B cell (primary cell): ENCODE measurements at regions not wholly inside any gene's neighbourhood (a gene's known extent, or its start where the extent isn't known, plus 50 kb on each side); places are given as distances from the start of the nearest gene placed in this dataset.

ENCODE experiments used
- EZH2 ChIP-seq: IDR thresholded peaks from 2 replicates; pipeline ENCODE4 v1.6.1; 2012; ENCODE audit warnings: borderline replicate concordance, low read depth, mild to moderate bottlenecking, moderate library complexity, low read length; ENCODE audit not compliant: insufficient read depth, poor library complexity, severe bottlenecking
- TF ChIP-seq, protein P1 (sequence below): fragments of 200-600 bp; IDR thresholded peaks from one replicate; pipeline ENCODE4 v1.8.0; 2022; ENCODE audit warnings: antibody characterized with exemption, mild to moderate bottlenecking

DNA sequence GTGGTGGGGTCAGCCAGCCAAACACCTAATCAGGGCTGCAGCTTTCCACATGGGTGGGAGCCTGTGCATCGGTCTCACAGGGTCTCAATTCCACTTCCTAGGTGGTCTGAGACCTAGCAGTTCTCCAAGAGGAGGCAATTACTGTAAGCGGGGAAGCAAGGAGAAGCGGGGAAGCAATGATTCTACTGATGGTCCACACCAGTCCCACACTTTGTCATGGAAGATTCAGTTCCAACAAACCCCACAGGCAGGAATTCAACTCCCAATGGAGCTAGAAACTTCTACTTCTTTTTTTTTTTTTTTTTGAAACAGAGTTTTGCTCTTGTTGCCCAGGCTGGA is 158.7 kb upstream of the RAI14 start:
- TF ChIP-seq, protein P1, sequence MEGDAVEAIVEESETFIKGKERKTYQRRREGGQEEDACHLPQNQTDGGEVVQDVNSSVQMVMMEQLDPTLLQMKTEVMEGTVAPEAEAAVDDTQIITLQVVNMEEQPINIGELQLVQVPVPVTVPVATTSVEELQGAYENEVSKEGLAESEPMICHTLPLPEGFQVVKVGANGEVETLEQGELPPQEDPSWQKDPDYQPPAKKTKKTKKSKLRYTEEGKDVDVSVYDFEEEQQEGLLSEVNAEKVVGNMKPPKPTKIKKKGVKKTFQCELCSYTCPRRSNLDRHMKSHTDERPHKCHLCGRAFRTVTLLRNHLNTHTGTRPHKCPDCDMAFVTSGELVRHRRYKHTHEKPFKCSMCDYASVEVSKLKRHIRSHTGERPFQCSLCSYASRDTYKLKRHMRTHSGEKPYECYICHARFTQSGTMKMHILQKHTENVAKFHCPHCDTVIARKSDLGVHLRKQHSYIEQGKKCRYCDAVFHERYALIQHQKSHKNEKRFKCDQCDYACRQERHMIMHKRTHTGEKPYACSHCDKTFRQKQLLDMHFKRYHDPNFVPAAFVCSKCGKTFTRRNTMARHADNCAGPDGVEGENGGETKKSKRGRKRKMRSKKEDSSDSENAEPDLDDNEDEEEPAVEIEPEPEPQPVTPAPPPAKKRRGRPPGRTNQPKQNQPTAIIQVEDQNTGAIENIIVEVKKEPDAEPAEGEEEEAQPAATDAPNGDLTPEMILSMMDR, result no peak
- no peak for TF ChIP-seq EZH2
